ENCODE measurements at regions not wholly inside any gene's neighbourhood (a gene's known extent, or its start where the extent isn't known, plus 50 kb on each side); places are given as distances from the start of the nearest gene placed in this dataset.
A peak's percentile ranks its signal among the peaks of the same experiment; 100 is the strongest.

GRCh38 chr2:18423636-18424035 is 136.8 kb downstream of the RDH14 start:
- DNase-seq (ENCODE audit: low spot score), result no peak

- no peak for DNase-seq (ENCODE audit: low spot score)
Observed at GRCh38 chr2:18422432-18423165, 137.9 kb downstream of the RDH14 start.

GRCh38 chr2:18413676-18414396 is 146.6 kb downstream of the RDH14 start:
- peak; percentile 81 for DNase-seq (ENCODE audit: low spot score)

- DNase-seq (ENCODE audit: low spot score), result peak; percentile 52
Observed at GRCh38 chr2:18412980-18413675, 147.3 kb downstream of the RDH14 start.

- no peak for DNase-seq (ENCODE audit: low spot score)
Observed at GRCh38 chr2:18411626-18412025, 148.8 kb downstream of the RDH14 start.

GRCh38 chr2:18410543-18410942 is 149.9 kb downstream of the RDH14 start:
- no peak for DNase-seq (ENCODE audit: low spot score)

- DNase-seq (ENCODE audit: low spot score), result no peak
Observed at GRCh38 chr2:18408638-18409037, 151.8 kb downstream of the RDH14 start.

- no peak for DNase-seq (ENCODE audit: low spot score)
Observed at GRCh38 chr2:18406219-18406618, 154.2 kb downstream of the RDH14 start.

- DNase-seq (ENCODE audit: low spot score), result no peak
Observed at GRCh38 chr2:18404708-18405107, 155.7 kb downstream of the RDH14 start.

GRCh38 chr2:18403921-18404522 is 156.4 kb downstream of the RDH14 start:
- no peak for DNase-seq (ENCODE audit: low spot score)

- no peak for DNase-seq (ENCODE audit: low spot score)
Observed at GRCh38 chr2:18402831-18403230, 157.6 kb downstream of the RDH14 start.

GRCh38 chr2:18401471-18401870 is 159.0 kb downstream of the RDH14 start:
- DNase-seq (ENCODE audit: low spot score), result no peak

GRCh38 chr2:18399601-18400000 is 160.9 kb downstream of the RDH14 start:
- DNase-seq (ENCODE audit: low spot score), result no peak

GRCh38 chr2:18398833-18399232 is 161.6 kb downstream of the RDH14 start:
- DNase-seq (ENCODE audit: low spot score), result no peak

- no peak for DNase-seq (ENCODE audit: low spot score)
Observed at GRCh38 chr2:18396329-18397010, 164.0 kb downstream of the RDH14 start.

GRCh38 chr2:18395555-18395954 is 164.9 kb downstream of the RDH14 start:
- no peak for DNase-seq (ENCODE audit: low spot score)

GRCh38 chr2:18387441-18388206 is 172.8 kb downstream of the RDH14 start:
- DNase-seq (ENCODE audit: low spot score), result peak; percentile 69

GRCh38 chr2:18384242-18384641 is 176.2 kb downstream of the RDH14 start:
- DNase-seq (ENCODE audit: low spot score), result no peak

- no peak for DNase-seq (ENCODE audit: low spot score)
Observed at GRCh38 chr2:18381386-18381785, 179.1 kb downstream of the RDH14 start.

GRCh38 chr2:18380321-18380720 is 180.1 kb downstream of the RDH14 start:
- DNase-seq (ENCODE audit: low spot score), result no peak

GRCh38 chr2:18379870-18380269 is 180.6 kb downstream of the RDH14 start:
- no peak for DNase-seq (ENCODE audit: low spot score)
